Esophagus muscularis mucosa (tissue), 3 donors: ENCODE measurements at regions not wholly inside any gene's neighbourhood (a gene's known extent, or its start where the extent isn't known, plus 50 kb on each side); places are given as distances from the start of the nearest gene placed in this dataset.

ENCODE experiments used
- CTCF ChIP-seq, 3 experiments: fragments of 200-600 bp in 2 of 3; fragments of 450-650 bp in 1 of 3; sonication (generic) in 2 of 3; IDR thresholded peaks; one replicate each; pipeline ENCODE4 v1.5.1; 2017 to 2019; ENCODE audit warnings: antibody characterized with exemption in 3 of 3, mild to moderate bottlenecking in 2 of 3, moderate library complexity in 1 of 3
- POLR2AphosphoS5 ChIP-seq, 2 donors: sonication (generic); formaldehyde crosslinking; IDR thresholded peaks; one replicate each; pipeline ENCODE4 v1.6.1; 2017; ENCODE audit warnings: antibody characterized with exemption in 2 of 2

- TF ChIP-seq CTCF (IDR thresholded peaks at IDR 0.05) (no peak), POLR2AphosphoS5 (IDR thresholded peaks at IDR 0.05) (no peak)
These were observed 58.7 kb upstream of the TLE1 start for GRCh38 chr9:81748091-81748490.
